Stimulated activated CD8-positive, alpha-beta memory T cell treated with anti-CD3 and anti-CD28 coated beads, Interleukin-15, amount 100 ng/mL, for 48 hours (primary cell): ENCODE measurements at regions not wholly inside any gene's neighbourhood (a gene's known extent, or its start where the extent isn't known, plus 50 kb on each side); places are given as distances from the start of the nearest gene placed in this dataset.

Source experiments
- DNase-seq, 2 donors: peaks; one replicate each; pipeline ENCODE4 v3.0.0-alpha.2; 2020; ENCODE audit warnings: low read depth in 2 of 2

- no peak for DNase-seq
Measured at GRCh38 chr2:16137080-16137755, 196.9 kb downstream of the MYCN start.

GRCh38 chr2:16136461-16137035 lies 196.2 kb downstream of the MYCN start:
- no peak for DNase-seq

GRCh38 chr2:16135913-16136310 lies 195.6 kb downstream of the MYCN start:
- no peak for DNase-seq

- no peak for DNase-seq
Measured at GRCh38 chr2:16135196-16135912, 195.0 kb downstream of the MYCN start.

- no peak for DNase-seq
Measured at GRCh38 chr2:16134436-16135165, 194.3 kb downstream of the MYCN start.

GRCh38 chr2:16130906-16131400 lies 190.6 kb downstream of the MYCN start:
- no peak for DNase-seq

GRCh38 chr2:16130541-16130880 lies 190.2 kb downstream of the MYCN start:
- no peak for DNase-seq

- DNase-seq = no peak
Measured at GRCh38 chr2:16129716-16130540, 189.6 kb downstream of the MYCN start.

GRCh38 chr2:16128746-16129610 lies 188.6 kb downstream of the MYCN start:
- no peak for DNase-seq

- DNase-seq = no peak
Measured at GRCh38 chr2:16127958-16128357, 187.6 kb downstream of the MYCN start.

- DNase-seq = no peak
Measured at GRCh38 chr2:16127276-16127940, 187.1 kb downstream of the MYCN start.

GRCh38 chr2:16126517-16127275 lies 186.3 kb downstream of the MYCN start:
- DNase-seq = no peak

- no peak for DNase-seq
Measured at GRCh38 chr2:16125614-16126516, 185.5 kb downstream of the MYCN start.

- no peak for DNase-seq
Measured at GRCh38 chr2:16124881-16125613, 184.7 kb downstream of the MYCN start.

- no peak for DNase-seq
Measured at GRCh38 chr2:16123856-16124780, 183.8 kb downstream of the MYCN start.

- DNase-seq = no peak
Measured at GRCh38 chr2:16123421-16123820, 183.1 kb downstream of the MYCN start.
